DMS 273 (cell line): ENCODE measurements at regions not wholly inside any gene's neighbourhood (a gene's known extent, or its start where the extent isn't known, plus 50 kb on each side); places are given as distances from the start of the nearest gene placed in this dataset.

Experiments
- DNase-seq: peaks from one replicate; lab custom pipeline; 2025; ENCODE audit not compliant: unreplicated experiment; lab: John Stamatoyannopoulos, UW

GRCh38 chr4:166481055-166481454 lies 608.0 kb downstream of the TLL1 start:
- DNase-seq: no peak

GRCh38 chr4:166481739-166482138 lies 608.7 kb downstream of the TLL1 start:
- DNase-seq: no peak

- DNase-seq: no peak
Observed at GRCh38 chr4:166482758-166483157, 609.7 kb downstream of the TLL1 start.

- DNase-seq: no peak
Observed at GRCh38 chr4:166491635-166492034, 618.6 kb downstream of the TLL1 start.

- DNase-seq: no peak
Observed at GRCh38 chr4:166493924-166494345, 620.9 kb downstream of the TLL1 start.

- DNase-seq: no peak
Observed at GRCh38 chr4:166498546-166498945, 625.5 kb downstream of the TLL1 start.

GRCh38 chr4:166499820-166500219 lies 626.8 kb downstream of the TLL1 start:
- no peak for DNase-seq

GRCh38 chr4:166501941-166502382 lies 628.9 kb downstream of the TLL1 start:
- peak; percentile 23 for DNase-seq

GRCh38 chr4:166502660-166503059 lies 629.6 kb downstream of the TLL1 start:
- DNase-seq: no peak

GRCh38 chr4:166506051-166506450 lies 633.0 kb downstream of the TLL1 start:
- DNase-seq: no peak

- no peak for DNase-seq
Observed at GRCh38 chr4:166512267-166512666, 639.2 kb downstream of the TLL1 start.

- no peak for DNase-seq
Observed at GRCh38 chr4:166518315-166518714, 645.3 kb downstream of the TLL1 start.

GRCh38 chr4:166518776-166519175 lies 645.7 kb downstream of the TLL1 start:
- no peak for DNase-seq

- DNase-seq: no peak
Observed at GRCh38 chr4:166519774-166520173, 646.7 kb downstream of the TLL1 start.

GRCh38 chr4:166527500-166527899 lies 654.5 kb downstream of the TLL1 start:
- no peak for DNase-seq

- no peak for DNase-seq
Observed at GRCh38 chr4:166531703-166532102, 658.7 kb downstream of the TLL1 start.

- DNase-seq: no peak
Observed at GRCh38 chr4:166535865-166536264, 662.8 kb downstream of the TLL1 start.

- DNase-seq: no peak
Observed at GRCh38 chr4:166538491-166539005, 665.5 kb downstream of the TLL1 start.

GRCh38 chr4:166546009-166546408 lies 673.0 kb downstream of the TLL1 start:
- no peak for DNase-seq

- no peak for DNase-seq
Observed at GRCh38 chr4:166577639-166578038, 656.7 kb downstream of the SPOCK3 start.

- no peak for DNase-seq
Observed at GRCh38 chr4:166585491-166585890, 648.8 kb downstream of the SPOCK3 start.

GRCh38 chr4:166594326-166594946 lies 639.9 kb downstream of the SPOCK3 start:
- peak; percentile 28 for DNase-seq

GRCh38 chr4:166600264-166600663 lies 634.0 kb downstream of the SPOCK3 start:
- DNase-seq: no peak
